ENCODE measurements at regions not wholly inside any gene's neighbourhood (a gene's known extent, or its start where the extent isn't known, plus 50 kb on each side); places are given as distances from the start of the nearest gene placed in this dataset.

GRCh38 chr7:19248681-19249080 is 103.5 kb upstream of the FERD3L start:
- Histone ChIP-seq H3K4me2 (ENCODE audit: low read length) (no peak overlapping the region), H4K20me1 (ENCODE audit: control insufficient read depth, insufficient read depth, low read depth, low read length) (no peaks in the 10 kb centered on the region), H3K36me3 (ENCODE audit: control insufficient read depth, low read length) (no peaks in the 10 kb centered on the region), H3K27ac (ENCODE audit: low read depth, low read length) (no peak overlapping the region), H3K4me1 (ENCODE audit: control insufficient read depth, low read length) (no peaks in the 10 kb centered on the region), H3K9me2 (replicated peaks; ENCODE audit: control insufficient read depth, low read length) (no peaks in the 10 kb centered on the region), H3K9me3 (ENCODE audit: control insufficient read depth, insufficient read depth, low read length) (no peaks in the 10 kb centered on the region), H3K27me3 (ENCODE audit: control insufficient read depth, low read length) (no peaks in the 10 kb centered on the region), H3K4me3 (ENCODE audit: low read length) (no peak overlapping the region), H3K79me2 (ENCODE audit: control insufficient read depth, low read length) (no peaks in the 10 kb centered on the region), H3F3A (ENCODE audit: control insufficient read depth, insufficient read depth) (no peaks in the 10 kb centered on the region)
- TF ChIP-seq CTCF (IDR thresholded peaks at IDR 0.05; ENCODE audit: low read depth, low read length, poor library complexity, severe bottlenecking), result no peak
- TF ChIP-seq EZH2phosphoT487 (IDR thresholded peaks at IDR 0.05; ENCODE audit: borderline replicate concordance, low read length), result no peak

- Histone ChIP-seq H3K36me3 (ENCODE audit: control insufficient read depth, low read length) (no peaks in the 10 kb centered on the region), H3K4me1 (ENCODE audit: control insufficient read depth, low read length) (no peaks in the 10 kb centered on the region)
Observed at GRCh38 chr7:19248115-19248514, 102.9 kb upstream of the FERD3L start.

GRCh38 chr7:19247017-19247416 is 101.8 kb upstream of the FERD3L start:
- Histone ChIP-seq H3K4me1 (ENCODE audit: control insufficient read depth, low read length) (no peaks in the 10 kb centered on the region), H3K36me3 (ENCODE audit: control insufficient read depth, low read length) (no peaks in the 10 kb centered on the region), H3K27me3 (ENCODE audit: control insufficient read depth, low read length) (no peaks in the 10 kb centered on the region), H3K27ac (ENCODE audit: low read depth, low read length) (no peak overlapping the region), H3K79me2 (ENCODE audit: control insufficient read depth, low read length) (no peaks in the 10 kb centered on the region), H3K4me3 (ENCODE audit: low read length) (no peak overlapping the region), H3K9me2 (replicated peaks; ENCODE audit: control insufficient read depth, low read length) (no peaks in the 10 kb centered on the region), H3K9me3 (ENCODE audit: control insufficient read depth, insufficient read depth, low read length) (no peaks in the 10 kb centered on the region), H3F3A (ENCODE audit: control insufficient read depth, insufficient read depth) (no peaks in the 10 kb centered on the region), H3K4me2 (ENCODE audit: low read length) (no peak overlapping the region), H4K20me1 (ENCODE audit: control insufficient read depth, insufficient read depth, low read depth, low read length) (no peaks in the 10 kb centered on the region)
- TF ChIP-seq EZH2phosphoT487 (IDR thresholded peaks at IDR 0.05; ENCODE audit: borderline replicate concordance, low read length) (no peak), CTCF (IDR thresholded peaks at IDR 0.05; ENCODE audit: low read depth, low read length, poor library complexity, severe bottlenecking) (no peak)

More at GRCh38 chr7:19248115-19248514, 102.9 kb upstream of the FERD3L start:
- H3K9me2 ChIP-seq (replicated peaks; ENCODE audit: control insufficient read depth, low read length), result no peaks in the 10 kb centered on the region
- no peak overlapping the region for H3K27ac ChIP-seq (ENCODE audit: low read depth, low read length)
- H3F3A ChIP-seq (ENCODE audit: control insufficient read depth, insufficient read depth), result no peaks in the 10 kb centered on the region
- no peak overlapping the region for H3K4me3 ChIP-seq (ENCODE audit: low read length)
- no peaks in the 10 kb centered on the region for H3K79me2 ChIP-seq (ENCODE audit: control insufficient read depth, low read length)
- no peak overlapping the region for H3K4me2 ChIP-seq (ENCODE audit: low read length)
- no peaks in the 10 kb centered on the region for H3K9me3 ChIP-seq (ENCODE audit: control insufficient read depth, insufficient read depth, low read length)
- H4K20me1 ChIP-seq (ENCODE audit: control insufficient read depth, insufficient read depth, low read depth, low read length), result no peaks in the 10 kb centered on the region
- H3K27me3 ChIP-seq (ENCODE audit: control insufficient read depth, low read length), result no peaks in the 10 kb centered on the region
- no peak for TF ChIP-seq CTCF (IDR thresholded peaks at IDR 0.05; ENCODE audit: low read depth, low read length, poor library complexity, severe bottlenecking)
- TF ChIP-seq EZH2phosphoT487 (IDR thresholded peaks at IDR 0.05; ENCODE audit: borderline replicate concordance, low read length), result no peak

GRCh38 chr7:19242246-19242645 is 97.0 kb upstream of the FERD3L start:
- Histone ChIP-seq H3K36me3 (ENCODE audit: control insufficient read depth, low read length) (no peaks in the 10 kb centered on the region), H3K79me2 (ENCODE audit: control insufficient read depth, low read length) (no peaks in the 10 kb centered on the region), H3K27me3 (ENCODE audit: control insufficient read depth, low read length) (no peaks in the 10 kb centered on the region), H3K27ac (ENCODE audit: low read depth, low read length) (no peak overlapping the region), H3F3A (ENCODE audit: control insufficient read depth, insufficient read depth) (no peaks in the 10 kb centered on the region), H3K4me2 (ENCODE audit: low read length) (no peak overlapping the region), H3K4me3 (ENCODE audit: low read length) (no peak overlapping the region), H3K9me3 (ENCODE audit: control insufficient read depth, insufficient read depth, low read length) (no peaks in the 10 kb centered on the region; the same call in 1 of the 2 replicates), H3K9me2 (replicated peaks; ENCODE audit: control insufficient read depth, low read length) (no peaks in the 10 kb centered on the region), H4K20me1 (ENCODE audit: control insufficient read depth, insufficient read depth, low read depth, low read length) (no peaks in the 10 kb centered on the region), H3K4me1 (ENCODE audit: control insufficient read depth, low read length) (no peaks in the 10 kb centered on the region)
- TF ChIP-seq EZH2phosphoT487 (IDR thresholded peaks at IDR 0.05; ENCODE audit: borderline replicate concordance, low read length), result no peak
- TF ChIP-seq CTCF (IDR thresholded peaks at IDR 0.05; ENCODE audit: low read depth, low read length, poor library complexity, severe bottlenecking), result no peak

Measured in DOHH2 (cell line).